ENCODE measurements at regions not wholly inside any gene's neighbourhood (a gene's known extent, or its start where the extent isn't known, plus 50 kb on each side); places are given as distances from the start of the nearest gene placed in this dataset.

DNA sequence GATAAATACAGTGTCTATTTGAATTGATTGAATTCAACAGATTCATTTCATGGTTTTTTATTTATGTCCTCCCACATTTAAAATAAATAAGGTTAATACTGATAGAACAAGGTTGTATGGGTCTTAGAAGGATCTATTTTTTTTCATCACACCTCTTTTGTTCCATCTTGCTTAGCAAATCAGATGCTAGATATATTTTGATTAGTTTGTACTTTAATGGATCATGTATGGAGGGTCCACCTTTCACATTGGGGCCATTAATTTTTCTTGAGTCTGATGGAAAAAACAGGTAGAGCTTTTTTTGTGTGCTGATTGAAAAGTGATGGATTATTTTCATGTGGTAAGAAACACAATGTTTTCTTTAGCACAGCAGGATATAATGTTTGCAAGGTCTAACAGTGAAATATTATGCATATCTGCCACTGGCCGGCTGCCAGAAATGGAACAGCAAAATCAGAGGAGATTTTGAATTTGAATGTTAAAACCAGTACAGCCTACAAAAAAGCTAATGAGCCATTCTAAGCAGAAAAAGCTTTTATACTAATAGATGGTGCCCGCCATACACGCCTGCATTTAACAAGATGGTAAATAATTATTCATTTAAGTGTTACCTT lies 188.1 kb upstream of the ETAA1 start:
- ChIA-PET CTCF (no interaction called here), POLR2A (no interaction called here)
- TF ChIP-seq, protein P1, sequence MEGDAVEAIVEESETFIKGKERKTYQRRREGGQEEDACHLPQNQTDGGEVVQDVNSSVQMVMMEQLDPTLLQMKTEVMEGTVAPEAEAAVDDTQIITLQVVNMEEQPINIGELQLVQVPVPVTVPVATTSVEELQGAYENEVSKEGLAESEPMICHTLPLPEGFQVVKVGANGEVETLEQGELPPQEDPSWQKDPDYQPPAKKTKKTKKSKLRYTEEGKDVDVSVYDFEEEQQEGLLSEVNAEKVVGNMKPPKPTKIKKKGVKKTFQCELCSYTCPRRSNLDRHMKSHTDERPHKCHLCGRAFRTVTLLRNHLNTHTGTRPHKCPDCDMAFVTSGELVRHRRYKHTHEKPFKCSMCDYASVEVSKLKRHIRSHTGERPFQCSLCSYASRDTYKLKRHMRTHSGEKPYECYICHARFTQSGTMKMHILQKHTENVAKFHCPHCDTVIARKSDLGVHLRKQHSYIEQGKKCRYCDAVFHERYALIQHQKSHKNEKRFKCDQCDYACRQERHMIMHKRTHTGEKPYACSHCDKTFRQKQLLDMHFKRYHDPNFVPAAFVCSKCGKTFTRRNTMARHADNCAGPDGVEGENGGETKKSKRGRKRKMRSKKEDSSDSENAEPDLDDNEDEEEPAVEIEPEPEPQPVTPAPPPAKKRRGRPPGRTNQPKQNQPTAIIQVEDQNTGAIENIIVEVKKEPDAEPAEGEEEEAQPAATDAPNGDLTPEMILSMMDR (IDR thresholded peaks at IDR 0.05) = no peak
- intact Hi-C loops (cut with micrococcal nuclease) = no loop called here
- H3K27ac Mint-ChIP-seq = no peak overlapping the region
- H3K4me3 Mint-ChIP-seq = no peak overlapping the region
- H3K36me3 Mint-ChIP-seq (ENCODE audit: low read depth) = no peaks in the 10 kb centered on the region
- DNase-seq (no peak), ATAC-seq (no peak)
- H3K27me3 Mint-ChIP-seq = no peaks in the 10 kb centered on the region
- no peaks in the 10 kb centered on the region for H3K4me1 Mint-ChIP-seq (ENCODE audit: low read depth)
- no peaks in the 10 kb centered on the region for H3K9me3 Mint-ChIP-seq

DNA sequence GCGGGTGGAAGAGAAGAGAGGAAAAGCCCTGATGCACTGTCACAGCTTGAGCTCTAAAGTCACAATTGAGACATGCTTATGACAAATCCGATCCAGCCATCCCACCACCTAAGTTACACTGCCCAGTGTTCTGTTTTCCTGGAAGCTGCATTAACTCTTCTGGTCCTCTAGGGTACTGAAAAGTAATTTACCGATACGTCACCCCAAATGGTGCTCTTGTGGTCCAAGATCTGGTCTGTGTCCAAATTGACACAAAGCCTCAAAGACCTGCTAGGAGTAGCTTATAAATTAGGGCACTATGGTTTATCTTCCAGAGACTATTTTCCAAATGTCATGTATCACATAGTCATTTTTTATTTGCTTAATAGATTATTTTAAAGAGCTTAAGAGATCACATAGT lies 186.7 kb upstream of the ETAA1 start:
- POLR2A ChIA-PET = no interaction called here
- CTCF ChIA-PET = no interaction called here
- no peak for DNase-seq
- H3K4me3 Mint-ChIP-seq = no peak overlapping the region
- intact Hi-C loops (cut with micrococcal nuclease) = no loop called here
- H3K4me1 Mint-ChIP-seq (ENCODE audit: low read depth) = no peaks in the 10 kb centered on the region
- TF ChIP-seq, protein P1 (IDR thresholded peaks at IDR 0.05) = no peak
- no peaks in the 10 kb centered on the region for H3K36me3 Mint-ChIP-seq (ENCODE audit: low read depth)
- H3K27ac Mint-ChIP-seq = no peak overlapping the region
- peaks cover 1% of the 10 kb centered on the region for H3K9me3 Mint-ChIP-seq
- no peak for ATAC-seq
- H3K27me3 Mint-ChIP-seq = peaks cover 1% of the 10 kb centered on the region

- Mint-ChIP-seq H3K4me1 (ENCODE audit: low read depth) (no peaks in the 10 kb centered on the region), H3K27ac (no peak overlapping the region), H3K36me3 (ENCODE audit: low read depth) (no peaks in the 10 kb centered on the region), H3K27me3 (peaks cover 1% of the 10 kb centered on the region), H3K4me3 (no peak overlapping the region), H3K9me3 (peaks cover 3% of the 10 kb centered on the region)
- intact Hi-C loops (cut with micrococcal nuclease) = no loop called here
- ATAC-seq = no peak
- DNase-seq = no peak
- ChIA-PET CTCF (no interaction called here), POLR2A (no interaction called here)
- TF ChIP-seq, protein P1 (IDR thresholded peaks at IDR 0.05) = no peak
These were observed 184.9 kb upstream of the ETAA1 start for GRCh38 chr2:67212203-67212602.

- CTCF ChIA-PET = no interaction called here
- Mint-ChIP-seq H3K27ac (no peak overlapping the region), H3K27me3 (peaks cover 1% of the 10 kb centered on the region), H3K4me3 (no peak overlapping the region), H3K4me1 (ENCODE audit: low read depth) (no peaks in the 10 kb centered on the region), H3K9me3 (peaks cover 5% of the 10 kb centered on the region), H3K36me3 (ENCODE audit: low read depth) (no peaks in the 10 kb centered on the region)
- DNase-seq (no peak), ATAC-seq (no peak)
- TF ChIP-seq, protein P1 (IDR thresholded peaks at IDR 0.05) = no peak
- POLR2A ChIA-PET = no interaction called here
- intact Hi-C loops (cut with micrococcal nuclease) = no loop called here
These were observed 183.9 kb upstream of the ETAA1 start for GRCh38 chr2:67213270-67213670.

DNA sequence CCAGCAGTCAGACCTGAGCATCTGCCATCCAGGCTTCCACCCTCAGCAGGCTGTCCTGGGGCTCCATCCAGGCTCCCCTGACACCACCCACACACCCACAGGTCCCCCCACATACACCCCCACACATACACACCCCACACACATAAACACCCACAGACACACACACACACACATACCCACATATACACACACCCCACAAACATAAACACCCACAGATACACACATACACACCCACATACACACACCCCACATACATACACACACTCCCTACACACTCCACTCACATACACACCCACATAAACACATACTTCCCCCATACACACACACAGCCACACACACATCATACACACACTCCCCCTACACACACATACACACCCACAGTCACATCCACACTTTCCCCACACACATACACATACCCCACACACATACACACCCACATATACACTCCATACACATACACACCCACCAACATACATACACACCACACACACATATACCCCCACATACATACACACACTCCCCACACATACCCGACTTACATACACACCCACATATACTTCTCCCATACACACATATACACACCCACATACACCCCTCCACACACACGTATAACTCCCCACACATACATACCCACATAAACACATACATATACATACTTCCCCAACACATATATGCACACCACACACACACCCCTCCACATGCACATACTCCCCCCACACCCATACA lies 183.3 kb upstream of the ETAA1 start:
- no peak overlapping the region for H3K27ac Mint-ChIP-seq
- H3K27me3 Mint-ChIP-seq = peaks cover 1% of the 10 kb centered on the region
- H3K9me3 Mint-ChIP-seq = peaks cover 5% of the 10 kb centered on the region
- TF ChIP-seq, protein P1 (IDR thresholded peaks at IDR 0.05) = no peak
- ATAC-seq (no peak), DNase-seq (no peak)
- ChIA-PET POLR2A (no interaction called here), CTCF (no interaction called here)
- intact Hi-C loops (cut with micrococcal nuclease) = no loop called here
- H3K4me1 Mint-ChIP-seq (ENCODE audit: low read depth) = no peaks in the 10 kb centered on the region
- no peak overlapping the region for H3K4me3 Mint-ChIP-seq
- H3K36me3 Mint-ChIP-seq (ENCODE audit: low read depth) = no peaks in the 10 kb centered on the region

Data from activated CD8-positive, alpha-beta T cell treated with anti-CD3 and anti-CD28 coated beads for 36 hours (primary cell).